Right lobe of liver (tissue), 6 donors: ENCODE measurements at regions not wholly inside any gene's neighbourhood (a gene's known extent, or its start where the extent isn't known, plus 50 kb on each side); places are given as distances from the start of the nearest gene placed in this dataset.

Experiments used
- ATAC-seq, 4 donors: fragments of 200-7000 bp; cut with Tn5 transposase; one replicate each; pipeline ENCODE4 v1.9.1; 2020; ENCODE audit warnings: mild to moderate bottlenecking in 4 of 4, moderate library complexity in 4 of 4
- DNase-seq, 3 donors: peaks; one replicate each; pipeline ENCODE4 v3.0.0-alpha.2; 2020
- H3K27ac ChIP-seq, 3 donors: fragments of 200-600 bp; one replicate each; pipeline ENCODE4 v1.8.0; 2022
- H3K27me3 ChIP-seq, 2 donors: fragments of 200-600 bp; one replicate each; pipeline ENCODE4 v1.8.0; 2022
- H3K36me3 ChIP-seq, 4 donors: fragments of 200-600 bp; sonication (generic) in 1 of 4; one replicate each; pipeline versions ENCODE4 v1.5.1 to v1.8.0; 2017 to 2022; ENCODE audit warnings: control low read depth in 1 of 4
- H3K4me1 ChIP-seq, 4 donors: fragments of 200-600 bp; sonication (generic) in 1 of 4; one replicate each; pipeline versions ENCODE4 v1.5.1 to v1.8.0; 2017 to 2022; ENCODE audit warnings: control low read depth in 1 of 4
- H3K4me3 ChIP-seq, 3 donors: fragments of 200-600 bp; one replicate each; pipeline ENCODE4 v1.8.0; 2022
- H3K9me3 ChIP-seq, 4 donors: fragments of 200-600 bp; sonication (generic) in 1 of 4; one replicate each; pipeline versions ENCODE4 v1.5.1 to v1.8.0; 2017 to 2022; ENCODE audit warnings: control low read depth in 1 of 4
- POLR2A ChIP-seq: fragments of 450-650 bp; IDR thresholded peaks from one replicate; pipeline ENCODE4 v1.6.1; 2017; ENCODE audit warnings: antibody characterized with exemption, mild to moderate bottlenecking
- WGBS: methylation state at CpG from one replicate; pipeline ENCODE4 v1.1.6; 2018; ENCODE audit warnings: low coverage, low lambda C conversion rate; ENCODE audit not compliant: insufficient coverage; ENCODE audit errors: missing lambda C conversion rate; 5-methylcytosine and 5-hydroxymethylcytosine counted together
- intact Hi-C, 2 donors: fragments of 100-400 bp; cut with DNase I; formaldehyde crosslinking; loops; one replicate each; pipeline versions ENCODE4 v1.11.2 to v1.14.1; 2022
- small RNA-seq, 2 experiments: library from RNA; depleted of rRNA; stranded (forward); fragments of <200 nt; gene quantifications; one replicate each; pipeline ENCODE3, GENCODE V24; 2016
- TF ChIP-seq, protein P1 (sequence below), 4 donors: fragments of 200-600 bp in 3 of 4; fragments of 450-650 bp in 1 of 4; IDR thresholded peaks; one replicate each; pipeline versions ENCODE4 v1.5.1 to v1.8.0; 2016 to 2022; ENCODE audit warnings: antibody characterized with exemption in 4 of 4, mild to moderate bottlenecking in 2 of 4
- donor health status: DM: no; HTN: yes; CAD: no.
- donor health status: DM: no; HTN: no; CAD: no.
- donor health status: DM: no; HTN: no; CAD: no.
- donor health status: DM: no; HTN: yes; CAD: no.
- donor health status: DM: no; HTN: yes; CAD: no.

DNA sequence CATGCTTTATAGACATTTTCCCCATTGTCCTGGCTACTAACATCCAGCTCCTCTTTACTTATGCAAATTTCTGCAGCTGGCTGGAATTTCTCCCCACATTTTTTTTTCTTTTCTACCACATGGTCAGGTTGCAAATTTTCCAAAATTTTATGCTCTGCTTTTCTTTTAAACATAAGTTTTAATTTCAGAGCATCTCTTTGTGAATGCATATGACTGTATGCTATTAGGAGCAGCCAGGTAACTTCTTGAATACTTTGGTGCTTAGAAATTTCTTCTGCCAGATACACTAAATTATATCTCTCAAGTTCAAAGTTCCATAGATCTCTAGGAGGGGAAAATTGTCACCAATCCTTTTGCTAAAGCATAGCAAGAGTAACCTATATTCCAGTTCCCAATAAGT lies 365.9 kb downstream of the LRFN5 start:
- Histone ChIP-seq H3K4me3 (no peak overlapping the region), H3K36me3 (no peaks in the 10 kb centered on the region), H3K27me3 (no peaks in the 10 kb centered on the region), H3K27ac (no peak overlapping the region), H3K4me1 (no peaks in the 10 kb centered on the region), H3K9me3 (peaks cover 0 to 4% (median 0%) of the 10 kb centered on the region in 4 donors)
- intact Hi-C loops: no loop called here
- DNase-seq (no peak), ATAC-seq (no peak)
- no peak for TF ChIP-seq POLR2A
- TF ChIP-seq, protein P1, sequence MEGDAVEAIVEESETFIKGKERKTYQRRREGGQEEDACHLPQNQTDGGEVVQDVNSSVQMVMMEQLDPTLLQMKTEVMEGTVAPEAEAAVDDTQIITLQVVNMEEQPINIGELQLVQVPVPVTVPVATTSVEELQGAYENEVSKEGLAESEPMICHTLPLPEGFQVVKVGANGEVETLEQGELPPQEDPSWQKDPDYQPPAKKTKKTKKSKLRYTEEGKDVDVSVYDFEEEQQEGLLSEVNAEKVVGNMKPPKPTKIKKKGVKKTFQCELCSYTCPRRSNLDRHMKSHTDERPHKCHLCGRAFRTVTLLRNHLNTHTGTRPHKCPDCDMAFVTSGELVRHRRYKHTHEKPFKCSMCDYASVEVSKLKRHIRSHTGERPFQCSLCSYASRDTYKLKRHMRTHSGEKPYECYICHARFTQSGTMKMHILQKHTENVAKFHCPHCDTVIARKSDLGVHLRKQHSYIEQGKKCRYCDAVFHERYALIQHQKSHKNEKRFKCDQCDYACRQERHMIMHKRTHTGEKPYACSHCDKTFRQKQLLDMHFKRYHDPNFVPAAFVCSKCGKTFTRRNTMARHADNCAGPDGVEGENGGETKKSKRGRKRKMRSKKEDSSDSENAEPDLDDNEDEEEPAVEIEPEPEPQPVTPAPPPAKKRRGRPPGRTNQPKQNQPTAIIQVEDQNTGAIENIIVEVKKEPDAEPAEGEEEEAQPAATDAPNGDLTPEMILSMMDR (IDR thresholded peaks at IDR 0.05): no peak

DNA sequence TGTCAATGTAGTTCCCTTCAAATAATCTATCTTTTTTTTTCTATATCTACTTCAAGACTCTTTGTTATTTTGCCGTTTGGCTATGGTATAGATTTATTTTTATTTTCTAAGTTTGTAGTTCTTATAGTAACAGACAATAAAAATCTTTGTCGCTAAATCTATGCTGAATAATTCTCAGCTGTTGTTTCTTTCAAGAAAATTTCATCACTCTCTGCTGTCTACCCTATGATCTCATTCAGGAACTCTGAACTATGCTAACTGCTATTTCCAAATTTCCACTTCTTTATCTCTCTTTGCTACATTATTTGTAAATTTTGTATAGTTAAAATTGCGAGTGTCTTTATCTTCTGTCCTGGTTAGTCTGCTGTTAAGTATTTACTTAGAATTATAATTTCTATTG lies 353.6 kb downstream of the LRFN5 start:
- 53% methylated on average over 3 of the region's 3 CpGs for WGBS
- ATAC-seq: no peak
- intact Hi-C loops: no loop called here

DNA sequence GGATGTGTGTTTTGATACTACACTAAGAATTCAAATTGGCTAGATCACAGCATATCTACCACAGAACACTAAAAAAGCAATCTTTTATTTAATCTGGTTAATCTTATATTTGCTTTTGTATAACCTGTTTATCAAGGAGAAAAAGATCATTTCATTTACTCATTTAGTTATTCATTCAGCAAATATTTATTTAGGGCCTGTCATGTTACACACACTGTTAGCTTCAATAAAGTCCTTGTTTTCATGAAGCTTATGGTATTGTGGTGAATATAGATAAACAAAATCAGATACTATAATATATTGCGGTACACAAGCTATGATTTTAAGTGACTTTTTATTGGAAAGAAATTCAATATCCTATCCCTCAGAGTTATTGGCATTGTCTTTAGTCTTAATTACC lies 350.8 kb downstream of the LRFN5 start:
- WGBS: 0% methylated on average over 1 of the region's 1 CpG
- Histone ChIP-seq H3K9me3 (no peaks in the 10 kb centered on the region), H3K36me3 (no peaks in the 10 kb centered on the region), H3K27ac (no peak overlapping the region), H3K4me3 (no peak overlapping the region), H3K27me3 (no peaks in the 10 kb centered on the region), H3K4me1 (no peaks in the 10 kb centered on the region)
- intact Hi-C loops: no loop called here
- ATAC-seq: no peak
- TF ChIP-seq, protein P1 (IDR thresholded peaks at IDR 0.05): no peak
- no peak for TF ChIP-seq POLR2A
- DNase-seq: no peak

More for the DNA sequence above, 353.6 kb downstream of the LRFN5 start:
- no peaks in the 10 kb centered on the region for H3K4me1 ChIP-seq
- TF ChIP-seq, protein P1 (IDR thresholded peaks at IDR 0.05): no peak
- TF ChIP-seq POLR2A: no peak
- H3K27me3 ChIP-seq: no peaks in the 10 kb centered on the region
- DNase-seq: no peak
- no peak overlapping the region for H3K4me3 ChIP-seq
- H3K36me3 ChIP-seq: no peaks in the 10 kb centered on the region
- no peak overlapping the region for H3K27ac ChIP-seq
- no peaks in the 10 kb centered on the region for H3K9me3 ChIP-seq

Small RNAs in the stretch of these regions (small RNA-seq; reads per million reads assigned to genes)
- gene AL163153.1 (0 reads per million in 2 experiments), gene AL358913.1 (0 reads per million in 2 experiments), gene AL442163.3 (0 reads per million in 2 experiments)
